DOHH2 (cell line): ENCODE measurements at regions not wholly inside any gene's neighbourhood (a gene's known extent, or its start where the extent isn't known, plus 50 kb on each side); places are given as distances from the start of the nearest gene placed in this dataset.

Experiments used
- CTCF ChIP-seq: fragments of 200-600 bp; sonication (generic); IDR thresholded peaks from one replicate; pipeline ENCODE4 v1.5.1; 2014; ENCODE audit warnings: antibody characterized with exemption, mild to moderate bottlenecking, low read depth, low read length; ENCODE audit not compliant: poor library complexity, severe bottlenecking
- EZH2phosphoT487 ChIP-seq: fragments of 200-600 bp; sonication (generic); IDR thresholded peaks from 2 replicates; pipeline ENCODE4 v1.6.1; 2017; ENCODE audit warnings: borderline replicate concordance, mild to moderate bottlenecking, antibody characterized with exemption, low read length, moderate library complexity, mixed read lengths

- no peak for TF ChIP-seq EZH2phosphoT487
- no peak for TF ChIP-seq CTCF
Measured at GRCh38 chr18:24536326-24536725, 75.9 kb downstream of the HRH4 start.
